Activated CD8-positive, alpha-beta memory T cell treated with anti-CD3 and anti-CD28 coated beads, Interleukin-2, amount 50 U/mL, for 24 hours (primary cell): ENCODE measurements at regions not wholly inside any gene's neighbourhood (a gene's known extent, or its start where the extent isn't known, plus 50 kb on each side); places are given as distances from the start of the nearest gene placed in this dataset.
"Not testable (repeated sequence)": the region's sequence is repeated elsewhere in the genome, so short reads cannot be mapped to it uniquely, and the experiment has no call there.

Source experiments
- DNase-seq: peaks from one replicate; pipeline ENCODE4 v3.0.0-alpha.2; 2020; ENCODE audit errors: extremely low read depth

- DNase-seq: not testable (repeated sequence)
Observed at GRCh38 chr15:20003471-20003870, 538.1 kb downstream of the GOLGA6L6 start.

GRCh38 chr15:20002560-20002959, 539.0 kb downstream of the GOLGA6L6 start:
- not testable (repeated sequence) for DNase-seq

GRCh38 chr15:19996574-19997194, 544.9 kb downstream of the GOLGA6L6 start:
- not testable (repeated sequence) for DNase-seq

GRCh38 chr15:19995296-19995695, 546.3 kb downstream of the GOLGA6L6 start:
- not testable (repeated sequence) for DNase-seq

GRCh38 chr15:19992428-19992827, 549.2 kb downstream of the GOLGA6L6 start:
- no peak for DNase-seq

GRCh38 chr15:19988094-19988660, 553.4 kb downstream of the GOLGA6L6 start:
- no peak for DNase-seq

GRCh38 chr15:19987389-19988048, 554.1 kb downstream of the GOLGA6L6 start:
- DNase-seq: no peak

GRCh38 chr15:19984101-19984500, 557.5 kb downstream of the GOLGA6L6 start:
- no peak for DNase-seq

- no peak for DNase-seq
Observed at GRCh38 chr15:19974998-19975397, 566.6 kb downstream of the GOLGA6L6 start.

- DNase-seq: no peak
Observed at GRCh38 chr15:19973718-19974117, 567.9 kb downstream of the GOLGA6L6 start.

GRCh38 chr15:19972582-19972981, 569.0 kb downstream of the GOLGA6L6 start:
- DNase-seq: not testable (repeated sequence)

- not testable (repeated sequence) for DNase-seq
Observed at GRCh38 chr15:19965574-19965973, 576.0 kb downstream of the GOLGA6L6 start.

GRCh38 chr15:19964480-19964879, 577.1 kb downstream of the GOLGA6L6 start:
- not testable (repeated sequence) for DNase-seq

GRCh38 chr15:19956124-19956796, 585.3 kb downstream of the GOLGA6L6 start:
- DNase-seq: no peak

- no peak for DNase-seq
Observed at GRCh38 chr15:19944261-19944888, 597.2 kb downstream of the GOLGA6L6 start.

- DNase-seq: no peak
Observed at GRCh38 chr15:19943515-19943914, 598.1 kb downstream of the GOLGA6L6 start.

GRCh38 chr15:19903281-19903680, 638.3 kb downstream of the GOLGA6L6 start:
- DNase-seq: not testable (repeated sequence)

GRCh38 chr15:19902388-19902787, 639.2 kb downstream of the GOLGA6L6 start:
- not testable (repeated sequence) for DNase-seq

- not testable (repeated sequence) for DNase-seq
Observed at GRCh38 chr15:19901414-19901813, 640.2 kb downstream of the GOLGA6L6 start.

GRCh38 chr15:19899021-19899824, 642.4 kb downstream of the GOLGA6L6 start:
- DNase-seq: no peak

- DNase-seq: not testable (repeated sequence)
Observed at GRCh38 chr15:19888811-19889210, 652.8 kb downstream of the GOLGA6L6 start.
